ENCODE measurements at regions not wholly inside any gene's neighbourhood (a gene's known extent, or its start where the extent isn't known, plus 50 kb on each side); places are given as distances from the start of the nearest gene placed in this dataset.

DNA sequence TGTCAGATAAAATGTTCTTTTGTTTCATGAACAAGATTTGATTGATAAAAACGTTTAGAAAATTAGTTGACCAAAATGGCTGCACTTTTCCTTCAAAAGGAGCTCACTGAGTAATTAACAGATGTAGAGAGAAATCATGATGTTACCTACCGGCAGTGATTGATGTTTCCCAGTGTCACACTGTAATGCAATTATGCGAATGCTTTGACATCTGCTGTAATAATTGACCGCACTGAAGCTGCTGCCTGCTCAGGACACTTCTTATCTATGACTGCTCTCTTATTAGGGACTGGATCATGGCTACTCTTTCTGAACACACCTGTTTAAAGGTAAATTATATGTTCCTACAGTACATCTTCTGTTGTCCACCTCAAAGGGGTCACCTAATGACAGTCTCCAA lies 94.6 kb downstream of the GPR63 start:
- TF ChIP-seq, protein P1, sequence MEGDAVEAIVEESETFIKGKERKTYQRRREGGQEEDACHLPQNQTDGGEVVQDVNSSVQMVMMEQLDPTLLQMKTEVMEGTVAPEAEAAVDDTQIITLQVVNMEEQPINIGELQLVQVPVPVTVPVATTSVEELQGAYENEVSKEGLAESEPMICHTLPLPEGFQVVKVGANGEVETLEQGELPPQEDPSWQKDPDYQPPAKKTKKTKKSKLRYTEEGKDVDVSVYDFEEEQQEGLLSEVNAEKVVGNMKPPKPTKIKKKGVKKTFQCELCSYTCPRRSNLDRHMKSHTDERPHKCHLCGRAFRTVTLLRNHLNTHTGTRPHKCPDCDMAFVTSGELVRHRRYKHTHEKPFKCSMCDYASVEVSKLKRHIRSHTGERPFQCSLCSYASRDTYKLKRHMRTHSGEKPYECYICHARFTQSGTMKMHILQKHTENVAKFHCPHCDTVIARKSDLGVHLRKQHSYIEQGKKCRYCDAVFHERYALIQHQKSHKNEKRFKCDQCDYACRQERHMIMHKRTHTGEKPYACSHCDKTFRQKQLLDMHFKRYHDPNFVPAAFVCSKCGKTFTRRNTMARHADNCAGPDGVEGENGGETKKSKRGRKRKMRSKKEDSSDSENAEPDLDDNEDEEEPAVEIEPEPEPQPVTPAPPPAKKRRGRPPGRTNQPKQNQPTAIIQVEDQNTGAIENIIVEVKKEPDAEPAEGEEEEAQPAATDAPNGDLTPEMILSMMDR (conservative IDR thresholded peaks at IDR 0.05 in 1 of 2, IDR thresholded peaks at IDR 0.05 in 1 of 2; ENCODE audit: low read depth in 1 of 2, low read length in 2 of 2): no peak
- no peak for TF ChIP-seq EZH2 (IDR thresholded peaks at IDR 0.05; ENCODE audit: low read length, missing control alignments)

All from fibroblast of lung (primary cell).